G401.6 (cell line): ENCODE measurements at regions not wholly inside any gene's neighbourhood (a gene's known extent, or its start where the extent isn't known, plus 50 kb on each side); places are given as distances from the start of the nearest gene placed in this dataset.
"Not testable (repeated sequence)": the region's sequence is repeated elsewhere in the genome, so short reads cannot be mapped to it uniquely, and the experiment has no call there.

Experiments
- FAIRE-seq: peaks from 2 replicates; lab custom pipeline; 2012; peaks lifted over from hg19 to GRCh38; lab: Jason Lieb, UNC

GRCh38 chr5:109575506-109575905 is 114.2 kb upstream of the MAN2A1 start:
- FAIRE-seq = no peak

- no peak for FAIRE-seq
These were observed 114.7 kb upstream of the MAN2A1 start for GRCh38 chr5:109574985-109575384.

- FAIRE-seq = no peak
These were observed 116.0 kb upstream of the MAN2A1 start for GRCh38 chr5:109573766-109574165.

GRCh38 chr5:109573256-109573655 is 116.5 kb upstream of the MAN2A1 start:
- FAIRE-seq = no peak

- no peak for FAIRE-seq
These were observed 117.9 kb upstream of the MAN2A1 start for GRCh38 chr5:109571785-109572184.

- FAIRE-seq = no peak
These were observed 119.3 kb upstream of the MAN2A1 start for GRCh38 chr5:109570362-109570874.

GRCh38 chr5:109567374-109568044 is 122.2 kb upstream of the MAN2A1 start:
- FAIRE-seq = no peak

- no peak for FAIRE-seq
These were observed 123.4 kb upstream of the MAN2A1 start for GRCh38 chr5:109566361-109566760.

GRCh38 chr5:109563739-109564138 is 126.0 kb upstream of the MAN2A1 start:
- FAIRE-seq = no peak

GRCh38 chr5:109563189-109563588 is 126.5 kb upstream of the MAN2A1 start:
- FAIRE-seq = no peak

- FAIRE-seq = no peak
These were observed 127.3 kb upstream of the MAN2A1 start for GRCh38 chr5:109562441-109562840.

GRCh38 chr5:109561447-109561846 is 128.3 kb upstream of the MAN2A1 start:
- no peak for FAIRE-seq

GRCh38 chr5:109560554-109560953 is 129.2 kb upstream of the MAN2A1 start:
- no peak for FAIRE-seq

GRCh38 chr5:109558952-109559351 is 130.8 kb upstream of the MAN2A1 start:
- no peak for FAIRE-seq

- FAIRE-seq = no peak
These were observed 131.4 kb upstream of the MAN2A1 start for GRCh38 chr5:109558364-109558763.

- no peak for FAIRE-seq
These were observed 135.9 kb upstream of the MAN2A1 start for GRCh38 chr5:109553846-109554245.

GRCh38 chr5:109551234-109551633 is 138.5 kb upstream of the MAN2A1 start:
- FAIRE-seq = not testable (repeated sequence)

GRCh38 chr5:109550077-109550476 is 139.7 kb upstream of the MAN2A1 start:
- FAIRE-seq = no peak

GRCh38 chr5:109546461-109546860 is 136.7 kb upstream of the PJA2 start:
- no peak for FAIRE-seq

GRCh38 chr5:109544873-109545272 is 135.1 kb upstream of the PJA2 start:
- not testable (repeated sequence) for FAIRE-seq

GRCh38 chr5:109538692-109539091 is 128.9 kb upstream of the PJA2 start:
- not testable (repeated sequence) for FAIRE-seq

GRCh38 chr5:109535090-109535489 is 125.3 kb upstream of the PJA2 start:
- not testable (repeated sequence) for FAIRE-seq

GRCh38 chr5:109533751-109534272 is 124.0 kb upstream of the PJA2 start:
- no peak for FAIRE-seq

GRCh38 chr5:109532773-109533364 is 123.1 kb upstream of the PJA2 start:
- no peak for FAIRE-seq
